Kidney epithelial cell (primary cell): ENCODE measurements at regions not wholly inside any gene's neighbourhood (a gene's known extent, or its start where the extent isn't known, plus 50 kb on each side); places are given as distances from the start of the nearest gene placed in this dataset.

Experiments used
- DNase-seq: peaks from one replicate; pipeline ENCODE4 v3.0.0-alpha.2; 2010; ENCODE audit warnings: low read depth
- H3K27me3 ChIP-seq: 2 replicates; pipeline ENCODE4 v1.6.0; 2011; ENCODE audit warnings: low read length; ENCODE audit not compliant: control insufficient read depth, insufficient read depth
- H3K36me3 ChIP-seq: 2 replicates; pipeline ENCODE4 v1.5.1; 2011; ENCODE audit warnings: low read length; ENCODE audit not compliant: control insufficient read depth, insufficient read depth
- H3K4me3 ChIP-seq: 2 replicates; pipeline ENCODE4 v1.5.1; 2011; ENCODE audit warnings: low read depth, mild to moderate bottlenecking, control low read depth, low read length
- TF ChIP-seq, protein P1 (sequence below): IDR thresholded peaks from 2 replicates; pipeline ENCODE4 v1.5.1; 2011; ENCODE audit warnings: mild to moderate bottlenecking, moderate library complexity, low read length, control low read depth, inconsistent platforms; ENCODE audit not compliant: insufficient read depth, poor library complexity, severe bottlenecking

DNA sequence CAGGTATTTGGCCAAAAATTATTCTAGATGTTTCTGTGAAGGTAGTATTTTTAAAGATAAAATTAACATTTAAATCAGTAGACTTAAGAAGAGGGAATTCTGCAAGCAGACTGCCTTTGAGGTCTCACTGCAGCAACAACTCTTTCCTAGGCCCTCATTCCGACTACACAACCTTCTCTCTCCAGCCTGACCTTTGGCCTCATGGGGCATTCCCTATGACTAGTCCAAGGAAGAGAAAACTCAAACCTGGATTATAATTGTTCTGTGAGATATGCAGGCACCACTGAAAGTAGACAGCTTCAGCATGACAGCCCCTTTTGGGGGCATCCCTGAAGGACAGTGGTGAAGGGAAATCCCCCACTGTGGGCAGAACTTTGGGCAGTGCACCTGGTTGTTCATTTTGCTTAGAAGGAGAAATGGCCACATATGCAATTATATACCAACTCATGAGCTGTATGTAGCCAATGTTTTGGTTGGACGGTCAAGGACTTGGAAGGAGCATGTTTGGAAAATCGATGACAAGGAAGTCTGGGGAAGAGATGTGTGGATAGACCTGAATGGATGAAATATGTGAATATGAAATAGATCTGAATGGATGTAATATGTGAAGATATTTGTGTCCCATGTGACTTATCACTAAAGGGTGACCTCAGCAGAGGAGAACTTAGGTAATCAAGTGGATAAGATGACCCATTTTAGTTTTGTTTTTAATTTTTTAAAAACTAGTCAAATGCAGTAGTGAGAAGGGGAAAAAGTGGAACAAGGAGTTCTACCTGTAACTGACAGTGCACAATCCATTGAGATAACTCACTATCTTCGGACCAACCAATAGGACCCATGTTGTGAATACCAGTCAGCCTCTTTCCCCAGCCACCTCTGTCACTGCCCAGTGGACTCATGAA is 233.3 kb upstream of the FOXN3 start:
- no peak for DNase-seq
- TF ChIP-seq, protein P1, sequence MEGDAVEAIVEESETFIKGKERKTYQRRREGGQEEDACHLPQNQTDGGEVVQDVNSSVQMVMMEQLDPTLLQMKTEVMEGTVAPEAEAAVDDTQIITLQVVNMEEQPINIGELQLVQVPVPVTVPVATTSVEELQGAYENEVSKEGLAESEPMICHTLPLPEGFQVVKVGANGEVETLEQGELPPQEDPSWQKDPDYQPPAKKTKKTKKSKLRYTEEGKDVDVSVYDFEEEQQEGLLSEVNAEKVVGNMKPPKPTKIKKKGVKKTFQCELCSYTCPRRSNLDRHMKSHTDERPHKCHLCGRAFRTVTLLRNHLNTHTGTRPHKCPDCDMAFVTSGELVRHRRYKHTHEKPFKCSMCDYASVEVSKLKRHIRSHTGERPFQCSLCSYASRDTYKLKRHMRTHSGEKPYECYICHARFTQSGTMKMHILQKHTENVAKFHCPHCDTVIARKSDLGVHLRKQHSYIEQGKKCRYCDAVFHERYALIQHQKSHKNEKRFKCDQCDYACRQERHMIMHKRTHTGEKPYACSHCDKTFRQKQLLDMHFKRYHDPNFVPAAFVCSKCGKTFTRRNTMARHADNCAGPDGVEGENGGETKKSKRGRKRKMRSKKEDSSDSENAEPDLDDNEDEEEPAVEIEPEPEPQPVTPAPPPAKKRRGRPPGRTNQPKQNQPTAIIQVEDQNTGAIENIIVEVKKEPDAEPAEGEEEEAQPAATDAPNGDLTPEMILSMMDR: no peak

GRCh38 chr14:89649451-89650075 is 232.5 kb upstream of the FOXN3 start:
- DNase-seq: no peak
- Histone ChIP-seq H3K4me3 (no peak overlapping the region), H3K27me3 (no peaks in the 10 kb centered on the region), H3K36me3 (no peaks in the 10 kb centered on the region)
- TF ChIP-seq, protein P1: no peak

More for the DNA sequence above, 233.3 kb upstream of the FOXN3 start:
- Histone ChIP-seq H3K27me3 (no peaks in the 10 kb centered on the region), H3K4me3 (no peak overlapping the region), H3K36me3 (no peaks in the 10 kb centered on the region)

DNA sequence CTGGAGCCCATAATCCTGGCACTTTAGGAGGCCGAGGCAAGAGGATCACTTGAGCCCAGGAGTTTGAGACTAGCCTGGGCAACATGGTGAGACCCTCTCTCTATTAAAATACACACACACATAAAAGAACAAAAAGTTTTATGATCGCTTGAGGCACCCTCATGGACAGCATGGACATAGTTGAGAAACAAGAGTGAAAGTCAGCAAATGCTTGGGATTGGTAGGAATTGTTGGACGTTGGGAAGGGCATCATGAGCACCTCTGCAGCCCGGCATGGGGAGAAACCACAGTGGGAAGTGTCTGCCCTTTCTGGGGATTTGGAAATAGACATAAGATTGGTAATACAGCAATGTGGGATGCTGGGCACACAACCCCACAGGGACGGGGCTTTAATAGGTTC is 231.9 kb upstream of the FOXN3 start:
- DNase-seq: no peak
- H3K27me3 ChIP-seq: no peaks in the 10 kb centered on the region

GRCh38 chr14:89648510-89648909 is 231.5 kb upstream of the FOXN3 start:
- no peaks in the 10 kb centered on the region for H3K27me3 ChIP-seq
- no peak for DNase-seq
- no peaks in the 10 kb centered on the region for H3K36me3 ChIP-seq
- H3K4me3 ChIP-seq: no peak overlapping the region
- TF ChIP-seq, protein P1: no peak

More for the DNA sequence above, 231.9 kb upstream of the FOXN3 start:
- H3K4me3 ChIP-seq: no peak overlapping the region
- TF ChIP-seq, protein P1: no peak
- H3K36me3 ChIP-seq: no peaks in the 10 kb centered on the region

DNA sequence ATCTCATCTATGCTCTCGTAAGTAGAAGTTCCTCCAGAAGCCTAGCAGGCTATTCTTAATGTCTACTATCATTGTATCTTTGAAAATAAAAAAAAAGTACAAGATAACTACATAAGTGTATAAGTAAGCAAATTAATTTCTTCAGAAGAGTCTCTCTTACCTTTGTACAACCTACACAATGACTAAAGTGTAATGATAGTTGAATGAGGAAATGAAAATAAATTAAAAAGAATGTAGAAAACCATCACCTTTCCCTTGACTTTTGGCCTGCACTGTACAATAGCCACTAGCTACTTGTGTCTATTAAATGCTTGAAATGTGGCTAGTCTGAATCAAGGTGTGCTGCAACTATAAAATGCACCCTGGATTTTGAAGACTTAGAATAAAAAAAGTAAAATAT is 229.9 kb upstream of the FOXN3 start:
- Histone ChIP-seq H3K4me3 (no peak overlapping the region), H3K27me3 (no peaks in the 10 kb centered on the region), H3K36me3 (no peaks in the 10 kb centered on the region)
- DNase-seq: no peak
- TF ChIP-seq, protein P1: no peak
